GM06990 (cell line): ENCODE measurements at regions not wholly inside any gene's neighbourhood (a gene's known extent, or its start where the extent isn't known, plus 50 kb on each side); places are given as distances from the start of the nearest gene placed in this dataset.

Experiments
- DNase-seq: peaks from one replicate; pipeline ENCODE4 v3.0.0-alpha.2; 2011; ENCODE audit not compliant: insufficient read length; ENCODE audit errors: extremely low read depth
- H3K27me3 ChIP-seq: replicated peaks from 2 replicates; pipeline ENCODE4 v1.6.0; 2011; ENCODE audit warnings: low read length; ENCODE audit not compliant: control insufficient read depth, insufficient read depth
- H3K36me3 ChIP-seq: 2 replicates; pipeline ENCODE4 v1.5.1; 2011; ENCODE audit warnings: low read length; ENCODE audit not compliant: control insufficient read depth, insufficient read depth
- H3K4me3 ChIP-seq: replicated peaks from 2 replicates; pipeline ENCODE4 v1.5.1; 2011; ENCODE audit warnings: low read depth, mild to moderate bottlenecking, control low read depth, low read length
- CTCF ChIP-seq: IDR thresholded peaks from 2 replicates; pipeline ENCODE4 v1.5.1; 2011; ENCODE audit warnings: low read length, control low read depth, mild to moderate bottlenecking, inconsistent platforms; ENCODE audit not compliant: insufficient read depth, poor library complexity, severe bottlenecking

GRCh38 chr6:4563877-4564276 lies 212.3 kb upstream of the CDYL start:
- Histone ChIP-seq H3K27me3 (peaks cover 6% of the 10 kb centered on the region), H3K36me3 (no peaks in the 10 kb centered on the region), H3K4me3 (no peak overlapping the region)
- no peak for DNase-seq
- TF ChIP-seq CTCF = no peak

GRCh38 chr6:4563156-4563555 lies 213.0 kb upstream of the CDYL start:
- DNase-seq = no peak
- Histone ChIP-seq H3K4me3 (no peak overlapping the region), H3K36me3 (no peaks in the 10 kb centered on the region), H3K27me3 (peaks cover 6% of the 10 kb centered on the region)
- TF ChIP-seq CTCF = no peak

GRCh38 chr6:4561773-4562400 lies 214.3 kb upstream of the CDYL start:
- DNase-seq = no peak
- no peak overlapping the region for H3K4me3 ChIP-seq
- no peak for TF ChIP-seq CTCF
- H3K36me3 ChIP-seq = no peaks in the 10 kb centered on the region
- H3K27me3 ChIP-seq = peaks cover 7% of the 10 kb centered on the region

GRCh38 chr6:4561078-4561435 lies 215.1 kb upstream of the CDYL start:
- TF ChIP-seq CTCF = no peak
- Histone ChIP-seq H3K4me3 (no peak overlapping the region), H3K27me3 (peaks cover 7% of the 10 kb centered on the region), H3K36me3 (no peaks in the 10 kb centered on the region)
- DNase-seq = no peak

- no peak overlapping the region for H3K4me3 ChIP-seq
- TF ChIP-seq CTCF = no peak
- no peak for DNase-seq
- no peaks in the 10 kb centered on the region for H3K36me3 ChIP-seq
- H3K27me3 ChIP-seq = peaks cover 5% of the 10 kb centered on the region
Observed at GRCh38 chr6:4560221-4561077, 215.8 kb upstream of the CDYL start.
